ENCODE measurements at regions not wholly inside any gene's neighbourhood (a gene's known extent, or its start where the extent isn't known, plus 50 kb on each side); places are given as distances from the start of the nearest gene placed in this dataset.

GRCh38 chr11:70567680-70568034 lies 169.3 kb downstream of the CTTN start:
- TF ChIP-seq PHF20 (IDR thresholded peaks at IDR 0.05; ENCODE audit: partially characterized antibody) = no peak
- no peak for TF ChIP-seq POLR2AphosphoS5 (IDR thresholded peaks at IDR 0.05; ENCODE audit: control insufficient read depth, insufficient read depth, low read depth, low read length)
- TF ChIP-seq SETDB1 (IDR thresholded peaks at IDR 0.05; ENCODE audit: low read length) = no peak
- no peak for TF ChIP-seq YY1 (IDR thresholded peaks at IDR 0.05; ENCODE audit: borderline replicate concordance in 1 of 3, control insufficient read depth in 1 of 3, extremely low read depth in 1 of 3, insufficient read depth in 3 of 3, insufficient read length in 1 of 3, insufficient replicate concordance in 2 of 3, low read depth in 1 of 3, low read length in 2 of 3)
- TF ChIP-seq ELF4 (CRISPR knock-in tag; IDR thresholded peaks at IDR 0.05) = no peak
- TF ChIP-seq ZNF24 (IDR thresholded peaks at IDR 0.05) = no peak
- TF ChIP-seq POU5F1 (IDR thresholded peaks at IDR 0.05; ENCODE audit: borderline replicate concordance, low read depth, low read length, partially characterized antibody) = no peak

Measured in K562 (cell line).